MM.1S (cell line): ENCODE measurements at regions not wholly inside any gene's neighbourhood (a gene's known extent, or its start where the extent isn't known, plus 50 kb on each side); places are given as distances from the start of the nearest gene placed in this dataset.

Experiments used
- DNase-seq: peaks from one replicate; pipeline ENCODE4 v3.0.0-alpha.2; 2015
- H2AFZ ChIP-seq: fragments of 300-600 bp; sonication (generic); 2 replicates; pipeline ENCODE4 v1.6.0; 2016; ENCODE audit warnings: antibody characterized with exemption, low read length
- H3F3A ChIP-seq: fragments of 300-600 bp; sonication (generic); 2 replicates; pipeline ENCODE4 v1.6.1; 2016; ENCODE audit warnings: mild to moderate bottlenecking, antibody characterized with exemption, low read length, moderate library complexity, mixed read lengths; ENCODE audit not compliant: insufficient read depth
- H3K27ac ChIP-seq: fragments of 300-600 bp; sonication (generic); 2 replicates; pipeline ENCODE4 v1.5.1; 2016; ENCODE audit warnings: mild to moderate bottlenecking, low read length
- H3K27me3 ChIP-seq: fragments of 300-600 bp; sonication (generic); replicated peaks from 2 replicates; pipeline ENCODE4 v1.6.0; 2016; ENCODE audit warnings: low read length; ENCODE audit not compliant: insufficient read depth
- H3K36me3 ChIP-seq: fragments of 300-600 bp; sonication (generic); replicated peaks from 2 replicates; pipeline ENCODE4 v1.6.1; 2016; ENCODE audit warnings: mild to moderate bottlenecking, low read length, mixed read lengths; ENCODE audit not compliant: insufficient read depth
- H3K4me1 ChIP-seq: fragments of 300-600 bp; sonication (generic); 2 replicates; pipeline ENCODE4 v1.6.1; 2016; ENCODE audit warnings: low read length, mixed read lengths
- H3K4me2 ChIP-seq: fragments of 300-600 bp; sonication (generic); 2 replicates; pipeline ENCODE4 v1.6.0; 2016; ENCODE audit warnings: low read depth, low read length
- H3K4me3 ChIP-seq: fragments of 300-600 bp; sonication (generic); 2 replicates; pipeline ENCODE4 v1.5.1; 2016; ENCODE audit warnings: low read length, mixed read lengths
- H3K79me2 ChIP-seq: fragments of 300-600 bp; sonication (generic); 2 replicates; pipeline ENCODE4 v1.6.1; 2016; ENCODE audit warnings: mixed run types, low read length, mixed read lengths
- H3K9ac ChIP-seq: fragments of 300-600 bp; sonication (generic); 2 replicates; pipeline ENCODE4 v1.6.1; 2016; ENCODE audit warnings: low read length, mixed read lengths
- H3K9me2 ChIP-seq: fragments of 300-600 bp; sonication (generic); replicated peaks from 2 replicates; pipeline ENCODE4 v1.6.1; 2016; ENCODE audit warnings: mild to moderate bottlenecking, low read length, mixed read lengths; ENCODE audit not compliant: insufficient read depth
- H3K9me3 ChIP-seq: fragments of 300-600 bp; sonication (generic); replicated peaks from 2 replicates; pipeline ENCODE4 v1.6.1; 2016; ENCODE audit warnings: mild to moderate bottlenecking, low read length, mixed read lengths; ENCODE audit not compliant: insufficient read depth
- H4K20me1 ChIP-seq: fragments of 300-600 bp; sonication (generic); 2 replicates; pipeline ENCODE4 v1.6.1; 2016; ENCODE audit warnings: mild to moderate bottlenecking, low read length, moderate library complexity, mixed read lengths; ENCODE audit not compliant: insufficient read depth
- EZH2 ChIP-seq: fragments of 300-600 bp; sonication (generic); optimal IDR thresholded peaks from 2 replicates; pipeline ENCODE3; 2017; ENCODE audit warnings: low read depth, mild to moderate bottlenecking, antibody characterized with exemption, low read length, mixed read lengths
- EZH2phosphoT487 ChIP-seq: fragments of 300-600 bp; sonication (generic); IDR thresholded peaks from 2 replicates; pipeline ENCODE4 v1.6.1; 2018; ENCODE audit warnings: antibody characterized with exemption, low read length
- TF ChIP-seq, protein P1 (sequence below): fragments of 300-600 bp; sonication (generic); IDR thresholded peaks from 2 replicates; pipeline ENCODE4 v1.5.1; 2016; ENCODE audit warnings: antibody characterized with exemption, low read length, mixed read lengths

GRCh38 chrX:10047133-10047532 lies 80.0 kb downstream of the CLDN34 start:
- H3K9me2 ChIP-seq = no peaks in the 10 kb centered on the region
- no peaks in the 10 kb centered on the region for H3F3A ChIP-seq
- no peak overlapping the region for H3K27ac ChIP-seq
- no peak for TF ChIP-seq EZH2
- no peak for TF ChIP-seq EZH2phosphoT487
- TF ChIP-seq, protein P1, sequence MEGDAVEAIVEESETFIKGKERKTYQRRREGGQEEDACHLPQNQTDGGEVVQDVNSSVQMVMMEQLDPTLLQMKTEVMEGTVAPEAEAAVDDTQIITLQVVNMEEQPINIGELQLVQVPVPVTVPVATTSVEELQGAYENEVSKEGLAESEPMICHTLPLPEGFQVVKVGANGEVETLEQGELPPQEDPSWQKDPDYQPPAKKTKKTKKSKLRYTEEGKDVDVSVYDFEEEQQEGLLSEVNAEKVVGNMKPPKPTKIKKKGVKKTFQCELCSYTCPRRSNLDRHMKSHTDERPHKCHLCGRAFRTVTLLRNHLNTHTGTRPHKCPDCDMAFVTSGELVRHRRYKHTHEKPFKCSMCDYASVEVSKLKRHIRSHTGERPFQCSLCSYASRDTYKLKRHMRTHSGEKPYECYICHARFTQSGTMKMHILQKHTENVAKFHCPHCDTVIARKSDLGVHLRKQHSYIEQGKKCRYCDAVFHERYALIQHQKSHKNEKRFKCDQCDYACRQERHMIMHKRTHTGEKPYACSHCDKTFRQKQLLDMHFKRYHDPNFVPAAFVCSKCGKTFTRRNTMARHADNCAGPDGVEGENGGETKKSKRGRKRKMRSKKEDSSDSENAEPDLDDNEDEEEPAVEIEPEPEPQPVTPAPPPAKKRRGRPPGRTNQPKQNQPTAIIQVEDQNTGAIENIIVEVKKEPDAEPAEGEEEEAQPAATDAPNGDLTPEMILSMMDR = no peak
- H3K4me3 ChIP-seq = no peak overlapping the region
- no peak overlapping the region for H3K9ac ChIP-seq
- H3K36me3 ChIP-seq = no peaks in the 10 kb centered on the region
- no peaks in the 10 kb centered on the region for H4K20me1 ChIP-seq
- peaks cover 66% of the 10 kb centered on the region for H3K79me2 ChIP-seq
- no peak overlapping the region for H2AFZ ChIP-seq
- H3K9me3 ChIP-seq = no peaks in the 10 kb centered on the region
- H3K4me1 ChIP-seq = no peaks in the 10 kb centered on the region
- H3K4me2 ChIP-seq = no peak overlapping the region
- H3K27me3 ChIP-seq = no peaks in the 10 kb centered on the region
- no peak for DNase-seq

DNA sequence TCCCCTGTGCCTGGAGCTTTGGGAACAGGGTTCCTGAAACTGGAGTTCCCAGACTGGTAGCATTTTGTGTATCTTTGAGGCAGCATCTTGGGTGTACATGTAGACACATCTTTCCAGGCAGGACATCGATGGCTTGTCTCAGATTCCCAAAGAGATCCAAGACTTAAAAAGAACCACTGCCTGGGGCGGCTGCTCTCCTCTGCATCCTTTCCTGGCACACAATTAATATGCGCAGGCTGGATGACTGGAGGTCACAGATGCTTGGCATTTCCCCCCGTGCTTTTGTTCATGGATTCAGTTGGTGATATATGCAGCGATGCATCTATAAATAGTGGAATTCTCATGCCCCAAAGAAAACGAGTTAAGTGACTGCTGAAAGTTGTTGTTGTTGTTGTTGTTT lies 80.5 kb downstream of the CLDN34 start:
- no peaks in the 10 kb centered on the region for H3K9me3 ChIP-seq
- no peaks in the 10 kb centered on the region for H3K36me3 ChIP-seq
- no peak overlapping the region for H3K4me2 ChIP-seq
- no peaks in the 10 kb centered on the region for H3F3A ChIP-seq
- no peak for DNase-seq
- TF ChIP-seq EZH2 (no peak), EZH2phosphoT487 (no peak)
- TF ChIP-seq, protein P1 = no peak
- no peaks in the 10 kb centered on the region for H3K4me1 ChIP-seq
- no peaks in the 10 kb centered on the region for H3K9me2 ChIP-seq
- no peaks in the 10 kb centered on the region for H3K27me3 ChIP-seq
- no peak overlapping the region for H2AFZ ChIP-seq
- no peak overlapping the region for H3K9ac ChIP-seq
- no peak overlapping the region for H3K4me3 ChIP-seq
- H3K79me2 ChIP-seq = peaks cover 65% of the 10 kb centered on the region
- H3K27ac ChIP-seq = no peak overlapping the region
- no peaks in the 10 kb centered on the region for H4K20me1 ChIP-seq

DNA sequence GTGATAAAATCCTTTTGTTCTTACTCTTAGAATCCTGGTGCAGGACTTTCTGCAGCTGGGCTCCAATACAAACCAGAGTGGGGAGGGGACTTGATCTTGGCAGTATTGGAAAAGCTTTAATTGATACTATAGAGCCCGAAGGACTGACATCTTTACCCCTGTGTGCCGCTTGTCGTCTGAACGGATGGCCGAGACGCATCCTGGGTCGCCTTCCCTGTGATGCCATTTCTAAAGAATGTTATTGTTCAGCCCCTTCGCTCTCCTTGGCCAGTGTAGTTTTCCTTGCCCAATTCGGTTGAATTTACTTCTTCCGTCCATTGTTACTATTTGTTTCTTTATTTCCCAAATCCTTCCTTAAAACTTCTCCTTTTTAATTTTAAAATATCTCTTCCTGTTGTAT lies 80.9 kb downstream of the CLDN34 start:
- H4K20me1 ChIP-seq = no peaks in the 10 kb centered on the region
- DNase-seq = no peak
- no peaks in the 10 kb centered on the region for H3F3A ChIP-seq
- H3K79me2 ChIP-seq = peaks cover 65% of the 10 kb centered on the region
- H3K36me3 ChIP-seq = no peaks in the 10 kb centered on the region
- no peak overlapping the region for H2AFZ ChIP-seq
- no peak overlapping the region for H3K9ac ChIP-seq
- no peaks in the 10 kb centered on the region for H3K9me2 ChIP-seq
- no peak overlapping the region for H3K27ac ChIP-seq
- TF ChIP-seq EZH2phosphoT487 (no peak), EZH2 (no peak)
- TF ChIP-seq, protein P1 = no peak
- H3K4me1 ChIP-seq = no peaks in the 10 kb centered on the region
- no peak overlapping the region for H3K4me2 ChIP-seq
- no peaks in the 10 kb centered on the region for H3K9me3 ChIP-seq
- no peak overlapping the region for H3K4me3 ChIP-seq
- no peaks in the 10 kb centered on the region for H3K27me3 ChIP-seq

DNA sequence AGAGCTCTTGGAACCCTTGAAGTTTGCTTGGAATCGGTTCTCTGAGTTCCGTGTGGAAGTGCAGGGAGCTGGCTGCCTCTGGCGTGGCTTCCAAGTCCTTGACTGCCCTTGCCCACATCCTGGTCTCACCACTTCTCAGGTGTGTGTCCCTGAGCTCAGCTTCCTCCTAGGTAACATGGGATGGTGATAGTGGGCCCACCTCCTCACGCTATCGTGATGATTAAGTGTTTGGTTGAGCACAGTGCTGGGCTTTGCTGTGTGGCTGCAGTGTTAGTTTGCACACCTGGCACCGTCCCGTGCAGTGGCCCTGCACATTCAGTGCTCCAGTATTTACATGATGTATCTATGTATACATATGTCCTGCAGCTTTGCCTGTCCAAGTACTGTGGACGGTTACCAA lies 81.5 kb downstream of the CLDN34 start:
- peaks cover 60% of the 10 kb centered on the region for H3K79me2 ChIP-seq
- no peak overlapping the region for H3K4me3 ChIP-seq

More for the DNA sequence above, 81.5 kb downstream of the CLDN34 start:
- H3K9me2 ChIP-seq = no peaks in the 10 kb centered on the region
- no peaks in the 10 kb centered on the region for H3K36me3 ChIP-seq
- no peak overlapping the region for H3K4me2 ChIP-seq
- no peaks in the 10 kb centered on the region for H3K27me3 ChIP-seq
- no peaks in the 10 kb centered on the region for H4K20me1 ChIP-seq
- no peaks in the 10 kb centered on the region for H3K4me1 ChIP-seq
- no peak overlapping the region for H3K9ac ChIP-seq
- no peak for DNase-seq
- no peaks in the 10 kb centered on the region for H3F3A ChIP-seq
- H3K9me3 ChIP-seq = no peaks in the 10 kb centered on the region
- no peak overlapping the region for H3K27ac ChIP-seq
- TF ChIP-seq, protein P1 = no peak
- no peak for TF ChIP-seq EZH2
- no peak overlapping the region for H2AFZ ChIP-seq
